HepG2 (cell line): ENCODE measurements at regions not wholly inside any gene's neighbourhood (a gene's known extent, or its start where the extent isn't known, plus 50 kb on each side); places are given as distances from the start of the nearest gene placed in this dataset.

Source experiments
- ATAC-seq: fragments of 200-7000 bp; cut with Tn5 transposase; 3 replicates; pipeline ENCODE4 v1.9.1; 2020; ENCODE audit warnings: mild to moderate bottlenecking, moderate library complexity
- BruUV-seq: library from RNA; stranded (reverse); fragments of 400-500 nt; replicated peaks from 2 replicates; lab custom pipeline; 2021; lab: Mats Ljungman, UMichigan
- CTCF ChIA-PET: fragments of 300-600 bp; formaldehyde crosslinking; extraction: SDS; loops from one replicate; lab custom pipeline; 2021; ENCODE audit warnings: low total read pairs, inconsistent platforms, low intra/inter-chr PET ratio; lab: Yijun Ruan, JAX
- POLR2A ChIA-PET: fragments of 350-600 bp; sonication (Branson Sonifier 250); formaldehyde crosslinking; loops from one replicate; lab custom pipeline; 2020; ENCODE audit warnings: antibody characterized with exemption, inconsistent platforms; lab: Yijun Ruan, JAX
- DNase-seq: peaks from one replicate; pipeline ENCODE4 v3.0.0-alpha.2; 2015; ENCODE audit warnings: low spot score
- FAIRE-seq: peaks from 3 replicates; lab custom pipeline; 2011; peaks lifted over from hg19 to GRCh38; lab: Jason Lieb, UNC
- H2AFZ ChIP-seq: one replicate; pipeline ENCODE4 v1.6.1; 2011; ENCODE audit warnings: low read length, inconsistent platforms
- H3K27ac ChIP-seq: fragments of 300-600 bp; 3 replicates; pipeline ENCODE4 v1.8.0; 2011; ENCODE audit warnings: mixed run types, mild to moderate bottlenecking, mixed read lengths, low read length, inconsistent platforms; ENCODE audit not compliant: insufficient read depth; ENCODE audit errors: extremely low read length
- H3K27me3 ChIP-seq, 2 experiments: fragments of 200-600 bp in 1 of 2; 2 replicates in 1 of 2; 3 replicates in 1 of 2; pipeline versions ENCODE4 v1.6.0 to v1.8.0; 2011; ENCODE audit warnings: low read length in 2 of 2, mild to moderate bottlenecking in 2 of 2, moderate library complexity in 2 of 2, inconsistent platforms in 1 of 2; ENCODE audit not compliant: insufficient read depth in 2 of 2, control insufficient read depth in 1 of 2
- H3K36me3 ChIP-seq, 2 experiments: fragments of 200-600 bp in 1 of 2; replicated peaks in 1 of 2; 2 replicates in 1 of 2; 3 replicates in 1 of 2; pipeline versions ENCODE4 v1.5.1 to v1.8.0; 2011; ENCODE audit warnings: low read length in 2 of 2, inconsistent platforms in 1 of 2; ENCODE audit not compliant: insufficient read depth in 2 of 2, control insufficient read depth in 1 of 2
- H3K4me1 ChIP-seq: 2 replicates; pipeline ENCODE4 v1.5.1; 2012; ENCODE audit warnings: low read length, inconsistent platforms; ENCODE audit not compliant: insufficient read depth
- H3K4me2 ChIP-seq: 2 replicates; pipeline ENCODE4 v1.6.0; 2011; ENCODE audit warnings: low read depth, low read length, inconsistent platforms
- H3K4me3 ChIP-seq, 3 experiments: fragments of 200-600 bp in 1 of 3; sonication (generic), shearing (Covaris generic) in 1 of 3; replicated peaks in 1 of 3; 2 replicates each; pipeline ENCODE4 v1.5.1; 2011 to 2016; ENCODE audit warnings: low read length in 3 of 3, inconsistent platforms in 2 of 3, low read depth in 2 of 3, mild to moderate bottlenecking in 2 of 3, control low read depth in 1 of 3, mixed read lengths in 1 of 3; ENCODE audit not compliant: insufficient read depth in 1 of 3
- H3K79me2 ChIP-seq: one replicate; pipeline ENCODE4 v1.6.1; 2011; ENCODE audit warnings: low read length, inconsistent platforms; ENCODE audit not compliant: insufficient read depth
- H3K9ac ChIP-seq: 2 replicates; pipeline ENCODE4 v1.6.0; 2011; ENCODE audit warnings: mild to moderate bottlenecking, low read depth, low read length, inconsistent platforms; ENCODE audit not compliant: insufficient read depth
- H3K9me3 ChIP-seq: 2 replicates; pipeline ENCODE4 v1.5.1; 2012; ENCODE audit warnings: mild to moderate bottlenecking, low read length
- H4K20me1 ChIP-seq: 2 replicates; pipeline ENCODE4 v1.6.0; 2011; ENCODE audit warnings: inconsistent platforms, mild to moderate bottlenecking, low read length, moderate library complexity; ENCODE audit not compliant: insufficient read depth
- ATF7 ChIP-seq, 2 experiments: fragments of 450-650 bp in 1 of 2; sonication (generic) in 1 of 2; formaldehyde crosslinking in 1 of 2; IDR thresholded peaks; 2 replicates each; pipeline versions ENCODE4 v1.4.0 to v1.6.1; 2016 to 2020; ENCODE audit warnings: antibody characterized with exemption in 1 of 2, mild to moderate bottlenecking in 1 of 2, missing genetic modification reagents in 1 of 2
- CREB1 ChIP-seq, 2 experiments: fragments of 450-650 bp in 1 of 2; IDR thresholded peaks; 2 replicates each; pipeline ENCODE4 v1.6.1; 2016 to 2017; ENCODE audit warnings: control low read depth in 1 of 2, mild to moderate bottlenecking in 1 of 2, missing compliant biosample characterization in 1 of 2, missing genetic modification characterization in 1 of 2
- DMAP1 ChIP-seq: IDR thresholded peaks from 2 replicates; pipeline ENCODE4 v1.6.1; 2016
- KDM5A ChIP-seq: fragments of 200-600 bp; sonication (generic); IDR thresholded peaks from 2 replicates; pipeline ENCODE4 v1.7.0; 2018; ENCODE audit warnings: antibody characterized with exemption, mild to moderate bottlenecking, low read length, borderline replicate concordance
- POLR2AphosphoS5 ChIP-seq: IDR thresholded peaks from 2 replicates; pipeline ENCODE4 v1.6.1; 2012; ENCODE audit warnings: low read depth, low read length
- RFX5 ChIP-seq: IDR thresholded peaks from 2 replicates; pipeline ENCODE4 v1.6.1; 2011; ENCODE audit warnings: low read depth, low read length, improper control_type of control experiment
- ZNF589 ChIP-seq: sonication (generic); formaldehyde crosslinking; conservative IDR thresholded peaks from 2 replicates; pipeline ENCODE4 v1.8.0; 2022; ENCODE audit warnings: mild to moderate bottlenecking, moderate library complexity, missing genetic modification reagents
- WGBS: methylation state at CpG from one replicate; pipeline ENCODE4 v1.1.6; 2017; ENCODE audit warnings: low lambda C conversion rate; 5-methylcytosine and 5-hydroxymethylcytosine counted together
- in situ Hi-C: cut with HindIII; loops from 2 replicates; pipeline ENCODE4 v1.10.0; 2017; ENCODE audit warnings: low pct_unique_long_range_greater_than_20kb; ENCODE audit not compliant: extremely low pct_ligation_motif_present
- intact Hi-C: fragments of 100-400 bp; cut with micrococcal nuclease; formaldehyde crosslinking; loops from one replicate; pipeline ENCODE4 v1.10.0; 2022; ENCODE audit not compliant: unreplicated experiment
- TF ChIP-seq, protein P1 (sequence below): sonication (generic); formaldehyde crosslinking; IDR thresholded peaks from 2 replicates; pipeline ENCODE4 v1.8.1; 2022; ENCODE audit warnings: low read depth, mild to moderate bottlenecking, missing genetic modification reagents
- TF ChIP-seq, protein P2 (sequence below): sonication (generic); formaldehyde crosslinking; IDR thresholded peaks from 2 replicates; pipeline ENCODE4 v1.4.0; 2020; ENCODE audit warnings: mild to moderate bottlenecking, missing genetic modification reagents, borderline replicate concordance

DNA sequence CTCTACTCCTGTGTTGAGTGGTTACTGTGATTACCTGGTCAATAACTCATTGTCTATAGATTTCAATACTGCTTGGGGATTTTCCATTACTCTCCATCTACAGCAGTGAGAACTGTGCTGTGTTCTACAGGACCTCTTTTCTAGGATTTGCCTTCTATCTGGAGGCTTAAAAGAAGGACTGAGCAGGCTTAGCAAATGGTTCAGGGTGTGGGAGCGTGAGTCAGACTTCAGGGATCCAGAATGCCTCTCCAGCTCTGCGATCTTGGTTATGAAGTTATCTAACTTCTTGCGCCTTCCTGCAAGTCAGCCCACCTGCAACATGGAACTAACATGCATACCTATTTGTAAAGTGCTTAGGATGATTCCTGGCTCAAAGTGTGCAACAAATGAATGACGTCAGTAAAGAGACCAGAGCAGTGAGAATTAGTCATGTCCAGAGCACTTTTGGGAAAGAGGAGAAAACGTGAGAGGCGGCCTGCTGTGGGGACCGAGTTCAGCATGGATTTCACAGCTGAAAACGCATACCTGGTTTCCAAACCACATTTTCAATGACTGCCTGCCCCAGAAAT lies 610.1 kb upstream of the CDH4 start:
- Histone ChIP-seq H3K79me2 (no peaks in the 10 kb centered on the region), H3K9ac (no peak overlapping the region), H4K20me1 (no peaks in the 10 kb centered on the region), H2AFZ (no peak overlapping the region), H3K36me3 (no peaks in the 10 kb centered on the region), H3K27me3 (no peaks in the 10 kb centered on the region), H3K4me1 (no peaks in the 10 kb centered on the region), H3K4me3 (no peak overlapping the region), H3K27ac (no peak overlapping the region), H3K9me3 (peaks cover 95% of the 10 kb centered on the region), H3K4me2 (no peak overlapping the region)
- 18% methylated on average over 8 of the region's 8 CpGs for WGBS
- FAIRE-seq: no peak
- no TSS peak for BruUV-seq
- ChIA-PET POLR2A (no interaction called here), CTCF (no interaction called here)
- TF ChIP-seq ZNF589 (CRISPR knock-in tag) (no peak), ATF7 (IDR thresholded peaks at IDR 0.05) (peak; percentile 96), ATF7 (CRISPR knock-in tag; IDR thresholded peaks at IDR 0.05) (no peak), KDM5A (no peak), CREB1 (IDR thresholded peaks at IDR 0.05) (peak; percentile 91), CREB1 (CRISPR knock-in tag; IDR thresholded peaks at IDR 0.05) (no peak), POLR2AphosphoS5 (no peak), DMAP1 (CRISPR knock-in tag) (no peak), RFX5 (no peak)
- TF ChIP-seq, protein P1, sequence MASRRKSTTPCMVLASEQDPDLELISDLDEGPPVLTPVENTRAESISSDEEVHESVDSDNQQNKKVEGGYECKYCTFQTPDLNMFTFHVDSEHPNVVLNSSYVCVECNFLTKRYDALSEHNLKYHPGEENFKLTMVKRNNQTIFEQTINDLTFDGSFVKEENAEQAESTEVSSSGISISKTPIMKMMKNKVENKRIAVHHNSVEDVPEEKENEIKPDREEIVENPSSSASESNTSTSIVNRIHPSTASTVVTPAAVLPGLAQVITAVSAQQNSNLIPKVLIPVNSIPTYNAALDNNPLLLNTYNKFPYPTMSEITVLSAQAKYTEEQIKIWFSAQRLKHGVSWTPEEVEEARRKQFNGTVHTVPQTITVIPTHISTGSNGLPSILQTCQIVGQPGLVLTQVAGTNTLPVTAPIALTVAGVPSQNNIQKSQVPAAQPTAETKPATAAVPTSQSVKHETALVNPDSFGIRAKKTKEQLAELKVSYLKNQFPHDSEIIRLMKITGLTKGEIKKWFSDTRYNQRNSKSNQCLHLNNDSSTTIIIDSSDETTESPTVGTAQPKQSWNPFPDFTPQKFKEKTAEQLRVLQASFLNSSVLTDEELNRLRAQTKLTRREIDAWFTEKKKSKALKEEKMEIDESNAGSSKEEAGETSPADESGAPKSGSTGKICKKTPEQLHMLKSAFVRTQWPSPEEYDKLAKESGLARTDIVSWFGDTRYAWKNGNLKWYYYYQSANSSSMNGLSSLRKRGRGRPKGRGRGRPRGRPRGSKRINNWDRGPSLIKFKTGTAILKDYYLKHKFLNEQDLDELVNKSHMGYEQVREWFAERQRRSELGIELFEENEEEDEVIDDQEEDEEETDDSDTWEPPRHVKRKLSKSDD: no peak
- TF ChIP-seq, protein P2, sequence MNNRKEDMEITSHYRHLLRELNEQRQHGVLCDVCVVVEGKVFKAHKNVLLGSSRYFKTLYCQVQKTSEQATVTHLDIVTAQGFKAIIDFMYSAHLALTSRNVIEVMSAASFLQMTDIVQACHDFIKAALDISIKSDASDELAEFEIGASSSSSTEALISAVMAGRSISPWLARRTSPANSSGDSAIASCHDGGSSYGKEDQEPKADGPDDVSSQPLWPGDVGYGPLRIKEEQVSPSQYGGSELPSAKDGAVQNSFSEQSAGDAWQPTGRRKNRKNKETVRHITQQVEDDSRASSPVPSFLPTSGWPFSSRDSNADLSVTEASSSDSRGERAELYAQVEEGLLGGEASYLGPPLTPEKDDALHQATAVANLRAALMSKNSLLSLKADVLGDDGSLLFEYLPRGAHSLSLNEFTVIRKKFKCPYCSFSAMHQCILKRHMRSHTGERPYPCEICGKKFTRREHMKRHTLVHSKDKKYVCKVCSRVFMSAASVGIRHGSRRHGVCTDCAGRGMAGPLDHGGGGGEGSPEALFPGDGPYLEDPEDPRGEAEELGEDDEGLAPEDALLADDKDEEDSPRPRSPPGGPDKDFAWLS: no peak
- in situ Hi-C loops: no loop called here
- no peak for DNase-seq
- intact Hi-C loops: no loop called here
- no peak for ATAC-seq
